GM11168 (cell line): ENCODE measurements at regions not wholly inside any gene's neighbourhood (a gene's known extent, or its start where the extent isn't known, plus 50 kb on each side); places are given as distances from the start of the nearest gene placed in this dataset.

Source experiments
- in situ Hi-C: fragments of 300-500 bp; cut with MboI; formaldehyde crosslinking; loops from one replicate; pipeline ENCODE4 v1.12.0; 2022; ENCODE audit warnings: low sequenced_read_pairs; ENCODE audit not compliant: unreplicated experiment

- in situ Hi-C loops = no loop called here
These were observed 557.1 kb upstream of the MEX3C start for GRCh38 chr18:51754566-51754965.

- in situ Hi-C loops = no loop called here
These were observed 559.9 kb upstream of the MEX3C start for GRCh38 chr18:51757255-51757924.

- in situ Hi-C loops = no loop called here
These were observed 564.9 kb upstream of the MEX3C start for GRCh38 chr18:51762373-51762772.

- in situ Hi-C loops = no loop called here
These were observed 568.3 kb upstream of the MEX3C start for GRCh38 chr18:51765606-51766360.

GRCh38 chr18:51767293-51767692, 569.8 kb upstream of the MEX3C start:
- in situ Hi-C loops = no loop called here

- in situ Hi-C loops = no loop called here
These were observed 561.9 kb upstream of the DCC start for GRCh38 chr18:51778115-51778514.

GRCh38 chr18:51789871-51790270, 550.1 kb upstream of the DCC start:
- in situ Hi-C loops = no loop called here

- in situ Hi-C loops = no loop called here
These were observed 538.5 kb upstream of the DCC start for GRCh38 chr18:51801514-51801913.

GRCh38 chr18:51802569-51803428, 537.2 kb upstream of the DCC start:
- in situ Hi-C loops = no loop called here

- in situ Hi-C loops = no loop called here
These were observed 532.7 kb upstream of the DCC start for GRCh38 chr18:51807336-51807735.

GRCh38 chr18:51811883-51812282, 528.1 kb upstream of the DCC start:
- in situ Hi-C loops = no loop called here

GRCh38 chr18:51813740-51814139, 526.3 kb upstream of the DCC start:
- in situ Hi-C loops = no loop called here

GRCh38 chr18:51821610-51822009, 518.4 kb upstream of the DCC start:
- in situ Hi-C loops = no loop called here

GRCh38 chr18:51824746-51825145, 515.3 kb upstream of the DCC start:
- in situ Hi-C loops = no loop called here

GRCh38 chr18:51833850-51834249, 506.1 kb upstream of the DCC start:
- in situ Hi-C loops = no loop called here

- in situ Hi-C loops = no loop called here
These were observed 491.3 kb upstream of the DCC start for GRCh38 chr18:51848702-51849101.

GRCh38 chr18:51852681-51853080, 487.3 kb upstream of the DCC start:
- in situ Hi-C loops = no loop called here

GRCh38 chr18:51857989-51858388, 482.0 kb upstream of the DCC start:
- in situ Hi-C loops = no loop called here

GRCh38 chr18:51861046-51861445, 479.0 kb upstream of the DCC start:
- in situ Hi-C loops = no loop called here

- in situ Hi-C loops = no loop called here
These were observed 477.8 kb upstream of the DCC start for GRCh38 chr18:51862051-51862715.
